ENCODE measurements at regions not wholly inside any gene's neighbourhood (a gene's known extent, or its start where the extent isn't known, plus 50 kb on each side); places are given as distances from the start of the nearest gene placed in this dataset.

DNA sequence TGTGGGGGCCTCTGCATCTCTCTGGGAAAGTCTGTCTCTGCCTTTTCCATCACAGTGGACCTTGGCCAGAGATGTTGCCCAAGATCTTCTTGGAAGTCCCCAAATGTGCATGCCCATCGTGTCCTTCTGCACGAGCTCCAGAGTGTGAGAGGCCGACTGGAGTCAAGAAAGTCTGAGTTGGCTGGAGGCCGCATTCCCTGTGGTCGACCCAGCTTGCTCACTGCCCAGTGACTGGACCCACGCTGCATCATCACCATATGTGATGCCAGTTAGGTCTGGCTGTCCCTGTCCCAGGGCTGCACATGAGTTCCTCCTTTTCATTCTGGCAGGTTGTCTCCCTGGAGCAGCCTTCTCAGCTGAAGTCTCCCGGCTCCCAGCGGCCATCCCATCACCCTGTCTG, 93.8 kb downstream of the ARL4C start:
- no peak overlapping the region for H3K27ac ChIP-seq (ENCODE audit: low read depth, low read length, poor library complexity, severe bottlenecking)
- no peaks in the 10 kb centered on the region for H3K79me2 ChIP-seq (ENCODE audit: insufficient read depth, low read depth, low read length)
- DNase-seq (ENCODE audit: low spot score): no peak
- intact Hi-C loops (cut with micrococcal nuclease; ENCODE audit: unreplicated experiment): no loop called here
- H3K9me2 ChIP-seq (ENCODE audit: insufficient read depth, low read length): no peaks in the 10 kb centered on the region
- no peaks in the 10 kb centered on the region for H4K20me1 ChIP-seq (ENCODE audit: insufficient read depth, low read length)
- H3K36me3 ChIP-seq (ENCODE audit: insufficient read depth, low read length): no peaks in the 10 kb centered on the region
- no peak overlapping the region for H3K4me3 ChIP-seq (ENCODE audit: low read depth, low read length, poor library complexity, severe bottlenecking)
- TF ChIP-seq EZH2phosphoT487 (IDR thresholded peaks at IDR 0.05; ENCODE audit: borderline replicate concordance, low read depth, low read length): no peak
- TF ChIP-seq, protein P1, sequence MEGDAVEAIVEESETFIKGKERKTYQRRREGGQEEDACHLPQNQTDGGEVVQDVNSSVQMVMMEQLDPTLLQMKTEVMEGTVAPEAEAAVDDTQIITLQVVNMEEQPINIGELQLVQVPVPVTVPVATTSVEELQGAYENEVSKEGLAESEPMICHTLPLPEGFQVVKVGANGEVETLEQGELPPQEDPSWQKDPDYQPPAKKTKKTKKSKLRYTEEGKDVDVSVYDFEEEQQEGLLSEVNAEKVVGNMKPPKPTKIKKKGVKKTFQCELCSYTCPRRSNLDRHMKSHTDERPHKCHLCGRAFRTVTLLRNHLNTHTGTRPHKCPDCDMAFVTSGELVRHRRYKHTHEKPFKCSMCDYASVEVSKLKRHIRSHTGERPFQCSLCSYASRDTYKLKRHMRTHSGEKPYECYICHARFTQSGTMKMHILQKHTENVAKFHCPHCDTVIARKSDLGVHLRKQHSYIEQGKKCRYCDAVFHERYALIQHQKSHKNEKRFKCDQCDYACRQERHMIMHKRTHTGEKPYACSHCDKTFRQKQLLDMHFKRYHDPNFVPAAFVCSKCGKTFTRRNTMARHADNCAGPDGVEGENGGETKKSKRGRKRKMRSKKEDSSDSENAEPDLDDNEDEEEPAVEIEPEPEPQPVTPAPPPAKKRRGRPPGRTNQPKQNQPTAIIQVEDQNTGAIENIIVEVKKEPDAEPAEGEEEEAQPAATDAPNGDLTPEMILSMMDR (conservative IDR thresholded peaks at IDR 0.05; ENCODE audit: low read length): no peak
- no peaks in the 10 kb centered on the region for H3K9me3 ChIP-seq (ENCODE audit: low read length)
- no TSS peak for BruUV-seq (replicated peaks)
- peaks cover 3% of the 10 kb centered on the region for H3K4me1 ChIP-seq (ENCODE audit: insufficient read depth, low read length, poor library complexity, severe bottlenecking)
- no peak overlapping the region for H3K4me2 ChIP-seq (ENCODE audit: low read length)
- CTCF ChIA-PET (ENCODE audit: unreplicated experiment): no interaction called here
- POLR2A ChIA-PET: interaction anchor here (1.4 kb wide), 1 partner anchor 44 kb away, joined by 3 read pairs; no protein-coding TSS in a partner anchor
- H2AFZ ChIP-seq (ENCODE audit: low read length): no peak overlapping the region

DNA sequence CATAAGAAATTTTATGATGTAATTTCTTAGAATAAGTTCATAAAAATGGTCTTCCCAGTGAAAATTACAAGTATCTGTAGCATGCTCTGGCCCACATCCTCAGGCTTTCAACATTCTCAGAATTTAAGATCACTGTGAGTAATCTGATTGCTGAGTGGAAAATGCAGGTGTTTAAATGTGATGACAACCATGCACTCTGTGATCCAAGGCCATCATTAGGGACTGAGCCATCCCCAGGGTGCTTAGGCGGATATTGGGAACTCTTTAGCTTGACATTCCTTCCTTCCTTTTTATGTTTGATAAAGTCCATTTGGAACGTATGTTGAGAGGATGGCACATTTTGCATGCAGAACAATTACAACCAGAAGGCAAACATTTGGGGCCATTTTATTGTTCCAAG, 95.5 kb downstream of the ARL4C start:
- Histone ChIP-seq H3K4me3 (ENCODE audit: low read depth, low read length, poor library complexity, severe bottlenecking) (no peak overlapping the region), H3K9me3 (ENCODE audit: low read length) (no peaks in the 10 kb centered on the region), H3K4me2 (ENCODE audit: low read length) (no peak overlapping the region), H4K20me1 (ENCODE audit: insufficient read depth, low read length) (no peaks in the 10 kb centered on the region), H3K4me1 (ENCODE audit: insufficient read depth, low read length, poor library complexity, severe bottlenecking) (peaks cover 3% of the 10 kb centered on the region), H3K9me2 (ENCODE audit: insufficient read depth, low read length) (no peaks in the 10 kb centered on the region), H3K27ac (ENCODE audit: low read depth, low read length, poor library complexity, severe bottlenecking) (no peak overlapping the region), H3K79me2 (ENCODE audit: insufficient read depth, low read depth, low read length) (no peaks in the 10 kb centered on the region), H3K36me3 (ENCODE audit: insufficient read depth, low read length) (no peaks in the 10 kb centered on the region), H2AFZ (ENCODE audit: low read length) (no peak overlapping the region)
- no peak for TF ChIP-seq EZH2phosphoT487 (IDR thresholded peaks at IDR 0.05; ENCODE audit: borderline replicate concordance, low read depth, low read length)
- TF ChIP-seq, protein P1 (conservative IDR thresholded peaks at IDR 0.05; ENCODE audit: low read length): no peak
- ChIA-PET POLR2A (no interaction called here), CTCF (ENCODE audit: unreplicated experiment) (no interaction called here)
- no TSS peak for BruUV-seq (replicated peaks)
- intact Hi-C loops (cut with micrococcal nuclease; ENCODE audit: unreplicated experiment): no loop called here
- DNase-seq (ENCODE audit: low spot score): no peak

DNA sequence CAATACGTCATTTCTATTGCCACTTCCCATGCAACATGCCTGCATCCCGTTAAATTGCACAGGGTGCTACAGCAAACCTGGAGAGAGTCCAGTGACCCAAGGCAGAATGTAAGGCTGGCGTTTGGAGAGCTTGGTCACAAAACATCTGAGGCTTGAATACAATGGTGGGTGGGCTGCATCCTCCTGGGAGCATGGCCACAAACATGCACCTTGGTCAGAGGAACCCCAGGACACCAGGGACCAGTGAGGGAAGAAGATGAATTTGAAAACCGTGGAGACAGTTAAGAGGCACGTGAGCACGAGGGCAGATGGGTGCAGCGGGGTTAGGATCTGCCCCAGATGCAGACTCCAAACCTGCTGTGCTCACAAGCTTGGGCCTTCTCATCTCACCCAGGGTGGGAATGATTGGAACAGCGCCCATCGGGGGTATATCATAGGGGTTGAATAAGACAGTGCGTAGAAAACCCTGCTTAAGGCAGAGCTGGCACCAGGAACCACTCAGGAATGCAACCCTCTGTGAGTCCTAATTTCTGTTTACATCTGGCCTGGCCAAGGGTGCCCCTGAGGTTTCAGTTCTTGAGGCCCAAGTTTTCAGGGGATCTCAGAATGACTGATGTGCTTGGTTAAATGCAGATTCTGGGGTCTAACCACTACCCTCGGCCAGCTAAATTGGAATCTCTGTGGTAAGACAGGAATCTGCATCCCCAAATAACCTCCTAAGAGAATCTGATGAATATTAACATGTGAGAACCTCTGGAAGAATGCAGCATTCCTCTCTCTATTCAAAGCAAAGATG, 97.2 kb downstream of the ARL4C start:
- Histone ChIP-seq H3K9me3 (ENCODE audit: low read length) (no peaks in the 10 kb centered on the region), H3K4me3 (ENCODE audit: low read depth, low read length, poor library complexity, severe bottlenecking) (no peak overlapping the region), H3K27ac (ENCODE audit: low read depth, low read length, poor library complexity, severe bottlenecking) (no peak overlapping the region), H3K4me1 (ENCODE audit: insufficient read depth, low read length, poor library complexity, severe bottlenecking) (no peaks in the 10 kb centered on the region), H2AFZ (ENCODE audit: low read length) (no peak overlapping the region), H3K36me3 (ENCODE audit: insufficient read depth, low read length) (no peaks in the 10 kb centered on the region), H4K20me1 (ENCODE audit: insufficient read depth, low read length) (no peaks in the 10 kb centered on the region), H3K4me2 (ENCODE audit: low read length) (no peak overlapping the region), H3K79me2 (ENCODE audit: insufficient read depth, low read depth, low read length) (no peaks in the 10 kb centered on the region), H3K9me2 (ENCODE audit: insufficient read depth, low read length) (no peaks in the 10 kb centered on the region)
- DNase-seq (ENCODE audit: low spot score): no peak
- intact Hi-C loops (cut with micrococcal nuclease; ENCODE audit: unreplicated experiment): no loop called here
- no TSS peak for BruUV-seq (replicated peaks)
- TF ChIP-seq, protein P1 (conservative IDR thresholded peaks at IDR 0.05; ENCODE audit: low read length): no peak
- no peak for TF ChIP-seq EZH2phosphoT487 (IDR thresholded peaks at IDR 0.05; ENCODE audit: borderline replicate concordance, low read depth, low read length)
- CTCF ChIA-PET (ENCODE audit: unreplicated experiment): no interaction called here
- POLR2A ChIA-PET: no interaction called here
